ENCODE measurements at regions not wholly inside any gene's neighbourhood (a gene's known extent, or its start where the extent isn't known, plus 50 kb on each side); places are given as distances from the start of the nearest gene placed in this dataset.
"Not testable (repeated sequence)": the region's sequence is repeated elsewhere in the genome, so short reads cannot be mapped to it uniquely, and the experiment has no call there.

GRCh38 chr9:63450836-63451235 lies 1834.2 kb downstream of the FOXD4L5 start:
- not testable (repeated sequence) for DNase-seq (ENCODE audit: low spot score)

GRCh38 chr9:63425123-63425522 lies 1859.9 kb downstream of the FOXD4L5 start:
- not testable (repeated sequence) for DNase-seq (ENCODE audit: low spot score)

GRCh38 chr9:63390897-63391296 lies 1894.1 kb downstream of the FOXD4L5 start:
- DNase-seq (ENCODE audit: low spot score), result not testable (repeated sequence)

- DNase-seq (ENCODE audit: low spot score), result not testable (repeated sequence)
Observed at GRCh38 chr9:63385479-63385878, 1899.5 kb downstream of the FOXD4L5 start.

GRCh38 chr9:63379864-63380263 lies 1905.1 kb downstream of the FOXD4L5 start:
- not testable (repeated sequence) for DNase-seq (ENCODE audit: low spot score)

- DNase-seq (ENCODE audit: low spot score), result not testable (repeated sequence)
Observed at GRCh38 chr9:63354219-63354618, 1930.8 kb downstream of the FOXD4L5 start.

GRCh38 chr9:63347347-63347746 lies 1937.7 kb downstream of the FOXD4L5 start:
- DNase-seq (ENCODE audit: low spot score), result not testable (repeated sequence)

- DNase-seq (ENCODE audit: low spot score), result peak; percentile 96
Observed at GRCh38 chr9:63346310-63347048, 1938.5 kb downstream of the FOXD4L5 start.

- not testable (repeated sequence) for DNase-seq (ENCODE audit: low spot score)
Observed at GRCh38 chr9:63344408-63344807, 1940.6 kb downstream of the FOXD4L5 start.

- peak; percentile 83 for DNase-seq (ENCODE audit: low spot score)
Observed at GRCh38 chr9:63342528-63342927, 1942.5 kb downstream of the FOXD4L5 start.

- peak; percentile 90 for DNase-seq (ENCODE audit: low spot score)
Observed at GRCh38 chr9:63337899-63338604, 1947.0 kb downstream of the FOXD4L5 start.

- DNase-seq (ENCODE audit: low spot score), result not testable (repeated sequence)
Observed at GRCh38 chr9:63335286-63335685, 1949.7 kb downstream of the FOXD4L5 start.

GRCh38 chr9:63334187-63334586 lies 1950.8 kb downstream of the FOXD4L5 start:
- DNase-seq (ENCODE audit: low spot score), result not testable (repeated sequence)

- not testable (repeated sequence) for DNase-seq (ENCODE audit: low spot score)
Observed at GRCh38 chr9:63333083-63333482, 1951.9 kb downstream of the FOXD4L5 start.

GRCh38 chr9:63328313-63328712 lies 1956.7 kb downstream of the FOXD4L5 start:
- not testable (repeated sequence) for DNase-seq (ENCODE audit: low spot score)

- peak; percentile 0 for DNase-seq (ENCODE audit: low spot score)
Observed at GRCh38 chr9:63327211-63327610, 1957.8 kb downstream of the FOXD4L5 start.

- not testable (repeated sequence) for DNase-seq (ENCODE audit: low spot score)
Observed at GRCh38 chr9:63326665-63327064, 1958.3 kb downstream of the FOXD4L5 start.

- DNase-seq (ENCODE audit: low spot score), result not testable (repeated sequence)
Observed at GRCh38 chr9:63325696-63326095, 1959.3 kb downstream of the FOXD4L5 start.

GRCh38 chr9:63318093-63318492 lies 1966.9 kb downstream of the FOXD4L5 start:
- DNase-seq (ENCODE audit: low spot score), result not testable (repeated sequence)

- DNase-seq (ENCODE audit: low spot score), result not testable (repeated sequence)
Observed at GRCh38 chr9:63315387-63315786, 1969.6 kb downstream of the FOXD4L5 start.

GRCh38 chr9:63296848-63297247 lies 1988.2 kb downstream of the FOXD4L5 start:
- not testable (repeated sequence) for DNase-seq (ENCODE audit: low spot score)

- DNase-seq (ENCODE audit: low spot score), result not testable (repeated sequence)
Observed at GRCh38 chr9:63296366-63296765, 1988.6 kb downstream of the FOXD4L5 start.

GRCh38 chr9:63289971-63290370 lies 1995.0 kb downstream of the FOXD4L5 start:
- DNase-seq (ENCODE audit: low spot score), result peak; percentile 3

All from kidney tubule cell (primary cell).